Hepatocyte (in vitro differentiated cells): ENCODE measurements at regions not wholly inside any gene's neighbourhood (a gene's known extent, or its start where the extent isn't known, plus 50 kb on each side); places are given as distances from the start of the nearest gene placed in this dataset.

Experiments used
- EZH2 ChIP-seq: fragments of 200-600 bp; sonication (generic); IDR thresholded peaks from 2 replicates; pipeline ENCODE4 v1.6.1; 2016; ENCODE audit warnings: antibody characterized with exemption, mild to moderate bottlenecking, borderline replicate concordance
- TF ChIP-seq, protein P1 (sequence below): fragments of 200-600 bp; sonication (generic); IDR thresholded peaks from 2 replicates; pipeline ENCODE4 v1.5.1; 2016; ENCODE audit warnings: antibody characterized with exemption, mild to moderate bottlenecking; ENCODE audit not compliant: poor library complexity

DNA sequence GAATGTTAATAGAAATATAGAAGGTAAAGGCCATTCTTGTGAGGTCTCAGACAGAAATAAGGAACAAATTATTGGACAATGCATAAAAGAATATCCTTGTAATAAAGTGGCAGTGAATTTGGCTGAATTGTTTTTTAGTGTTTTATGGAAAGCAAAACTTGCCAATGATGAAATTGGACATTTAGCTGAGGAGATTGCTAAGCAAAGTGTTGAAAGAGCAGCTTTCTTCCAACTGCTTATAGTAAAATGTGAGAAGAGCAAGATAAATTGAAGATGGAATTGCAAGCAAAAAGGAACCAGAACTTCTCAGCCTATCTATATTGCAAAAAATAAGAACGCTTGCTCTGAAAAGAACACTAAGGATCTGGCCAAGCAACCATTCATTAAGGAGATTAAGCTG, 245.7 kb downstream of the MREG start:
- TF ChIP-seq, protein P1, sequence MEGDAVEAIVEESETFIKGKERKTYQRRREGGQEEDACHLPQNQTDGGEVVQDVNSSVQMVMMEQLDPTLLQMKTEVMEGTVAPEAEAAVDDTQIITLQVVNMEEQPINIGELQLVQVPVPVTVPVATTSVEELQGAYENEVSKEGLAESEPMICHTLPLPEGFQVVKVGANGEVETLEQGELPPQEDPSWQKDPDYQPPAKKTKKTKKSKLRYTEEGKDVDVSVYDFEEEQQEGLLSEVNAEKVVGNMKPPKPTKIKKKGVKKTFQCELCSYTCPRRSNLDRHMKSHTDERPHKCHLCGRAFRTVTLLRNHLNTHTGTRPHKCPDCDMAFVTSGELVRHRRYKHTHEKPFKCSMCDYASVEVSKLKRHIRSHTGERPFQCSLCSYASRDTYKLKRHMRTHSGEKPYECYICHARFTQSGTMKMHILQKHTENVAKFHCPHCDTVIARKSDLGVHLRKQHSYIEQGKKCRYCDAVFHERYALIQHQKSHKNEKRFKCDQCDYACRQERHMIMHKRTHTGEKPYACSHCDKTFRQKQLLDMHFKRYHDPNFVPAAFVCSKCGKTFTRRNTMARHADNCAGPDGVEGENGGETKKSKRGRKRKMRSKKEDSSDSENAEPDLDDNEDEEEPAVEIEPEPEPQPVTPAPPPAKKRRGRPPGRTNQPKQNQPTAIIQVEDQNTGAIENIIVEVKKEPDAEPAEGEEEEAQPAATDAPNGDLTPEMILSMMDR, result no peak
- TF ChIP-seq EZH2, result no peak
